NCI-H1436 (cell line): ENCODE measurements at regions not wholly inside any gene's neighbourhood (a gene's known extent, or its start where the extent isn't known, plus 50 kb on each side); places are given as distances from the start of the nearest gene placed in this dataset.
"Not testable (repeated sequence)": the region's sequence is repeated elsewhere in the genome, so short reads cannot be mapped to it uniquely, and the experiment has no call there.

Experiments used
- DNase-seq: peaks from one replicate; lab custom pipeline; 2025; lab: John Stamatoyannopoulos, UW

- no peak for DNase-seq
These were observed 559.1 kb upstream of the TRPC7 start for GRCh38 chr5:136924490-136924889.

DNA sequence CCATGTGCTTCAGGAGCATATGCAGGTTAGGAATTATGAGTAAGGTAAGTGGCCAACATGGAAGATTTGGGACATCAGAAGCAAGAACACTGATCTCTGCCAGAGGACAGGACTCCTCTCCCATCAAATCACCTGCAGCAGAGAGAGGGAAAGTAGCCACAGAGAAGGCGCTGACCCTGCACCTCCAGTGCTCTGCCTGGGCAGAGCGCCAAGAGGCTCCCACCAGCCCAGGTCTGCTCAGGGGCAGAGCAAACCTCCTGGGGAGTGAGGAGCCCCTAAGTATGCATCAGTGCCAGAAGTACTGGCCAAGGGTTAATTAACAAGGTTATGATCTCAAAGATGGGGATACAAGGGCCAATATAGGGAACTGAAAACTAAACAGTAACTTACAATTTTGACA lies 545.3 kb upstream of the TRPC7 start:
- no peak for DNase-seq

DNA sequence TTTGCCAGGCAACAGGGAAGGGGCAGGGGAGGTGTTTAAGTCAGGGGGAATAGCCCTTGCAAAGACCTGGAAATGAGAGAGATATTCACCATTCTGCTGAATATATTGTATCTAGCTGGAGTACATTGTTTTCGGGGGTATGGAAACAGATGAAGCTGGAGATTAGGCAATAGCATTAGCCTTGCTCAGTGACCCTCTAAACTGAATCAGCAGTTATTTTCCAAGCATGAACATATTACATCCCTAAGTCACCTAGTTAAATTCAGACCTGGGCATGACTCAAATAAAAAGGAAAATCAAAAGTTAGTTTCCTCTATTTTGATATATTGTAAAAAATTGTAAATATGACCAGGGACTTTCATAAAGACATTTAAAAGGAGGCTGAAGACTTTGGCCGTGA lies 544.6 kb upstream of the TRPC7 start:
- DNase-seq = no peak

GRCh38 chr5:136907371-136907770 lies 542.0 kb upstream of the TRPC7 start:
- no peak for DNase-seq

DNA sequence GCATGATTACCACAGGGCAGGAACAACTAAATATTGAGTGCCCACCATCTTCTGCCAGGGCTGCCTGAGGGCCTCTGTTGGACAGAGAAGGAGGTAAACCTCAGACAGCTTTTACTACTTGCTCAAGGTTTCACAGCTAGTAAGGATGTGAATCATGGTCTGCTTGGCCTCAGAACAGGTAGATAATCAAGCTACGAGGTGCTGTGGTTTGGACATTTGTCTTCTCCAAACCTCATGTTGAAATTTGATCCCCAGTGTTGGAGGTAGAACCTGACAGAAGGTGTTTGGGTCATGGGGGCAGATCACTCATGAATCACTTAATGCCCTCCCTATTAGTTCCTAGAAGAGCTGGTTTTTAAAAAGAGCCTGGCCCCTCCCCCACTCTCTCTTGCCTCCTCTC lies 541.2 kb upstream of the TRPC7 start:
- DNase-seq = no peak

DNA sequence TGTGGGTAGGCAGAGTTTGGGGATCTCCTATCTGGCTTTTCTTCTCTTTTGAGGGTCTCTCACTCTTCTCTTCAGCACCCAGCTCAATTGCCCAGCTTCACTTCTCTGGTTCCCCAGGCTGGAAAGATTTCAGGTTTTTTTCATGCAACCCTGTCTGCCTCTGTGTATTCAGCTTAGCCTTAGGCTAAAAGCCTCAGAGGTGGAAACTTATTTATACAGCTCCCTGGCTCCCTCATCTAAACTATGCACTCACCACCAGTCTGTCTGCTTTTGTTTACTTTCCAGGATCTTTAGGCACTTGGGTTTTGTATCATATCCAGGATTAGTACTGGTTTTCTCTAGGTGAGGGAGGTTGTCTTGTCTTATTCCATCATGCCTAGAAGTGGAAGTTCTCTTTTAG lies 540.2 kb upstream of the TRPC7 start:
- no peak for DNase-seq

DNA sequence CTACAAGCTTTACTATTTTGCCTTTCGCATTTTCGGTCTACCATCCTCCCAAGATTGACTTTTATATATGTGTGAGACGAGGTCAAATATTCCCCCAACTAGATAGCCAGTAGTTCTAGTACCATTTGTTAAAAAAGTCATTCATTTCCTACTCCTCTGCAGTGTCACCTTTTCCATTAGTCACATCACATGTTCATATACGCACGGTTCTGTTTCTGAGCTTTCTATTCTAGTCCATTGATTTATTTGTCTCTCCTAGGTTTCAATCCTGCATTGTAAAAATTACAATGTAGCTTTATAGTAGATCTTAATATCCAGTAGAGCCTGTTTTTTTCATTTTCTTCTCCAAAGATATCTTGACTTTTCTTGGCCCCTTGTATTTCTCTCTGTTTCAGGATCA lies 528.7 kb upstream of the TRPC7 start:
- DNase-seq = no peak

- DNase-seq = no peak
These were observed 526.7 kb upstream of the TRPC7 start for GRCh38 chr5:136892000-136892399.

GRCh38 chr5:136891175-136891972 lies 526.0 kb upstream of the TRPC7 start:
- DNase-seq = no peak

GRCh38 chr5:136890431-136891148 lies 525.2 kb upstream of the TRPC7 start:
- DNase-seq = no peak

DNA sequence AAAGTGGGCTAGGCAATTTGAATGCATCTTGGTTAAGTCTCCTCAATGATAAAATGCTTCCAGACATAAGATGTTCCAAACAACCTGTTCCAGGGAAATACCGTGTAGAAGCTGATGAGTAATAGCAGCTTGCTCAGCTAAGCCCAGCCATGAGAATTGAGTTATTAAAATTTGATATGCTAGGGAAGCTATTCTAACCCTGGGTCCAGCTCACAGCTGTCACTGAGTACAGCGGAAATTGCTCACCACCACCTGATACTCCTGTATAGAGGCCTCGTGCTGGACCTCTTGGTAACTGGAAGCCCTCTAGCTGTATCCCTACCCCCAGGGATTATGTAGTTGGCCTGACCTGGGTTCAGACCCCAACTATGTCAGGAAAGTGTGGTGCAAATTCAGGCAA lies 521.3 kb upstream of the TRPC7 start:
- no peak for DNase-seq

DNA sequence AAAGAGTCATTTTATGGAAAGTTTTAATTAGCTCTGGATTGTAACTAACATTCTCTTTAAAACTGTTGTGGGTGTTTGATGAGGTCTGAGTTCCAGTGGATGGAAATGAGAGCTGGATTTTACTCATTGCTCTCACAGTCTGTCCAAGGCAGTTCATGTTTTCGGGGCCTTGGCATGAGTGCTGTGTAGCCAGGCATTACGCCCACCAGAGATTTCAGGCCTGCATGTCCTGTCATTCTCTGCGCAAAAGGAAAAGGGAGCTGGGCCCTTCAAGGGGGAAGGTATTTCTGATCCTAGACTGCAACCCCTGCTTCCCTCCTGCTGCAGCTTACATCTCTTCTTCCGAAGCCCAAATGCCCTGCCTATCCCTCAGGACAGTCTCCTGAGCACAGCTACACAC lies 499.6 kb upstream of the TRPC7 start:
- no peak for DNase-seq

DNA sequence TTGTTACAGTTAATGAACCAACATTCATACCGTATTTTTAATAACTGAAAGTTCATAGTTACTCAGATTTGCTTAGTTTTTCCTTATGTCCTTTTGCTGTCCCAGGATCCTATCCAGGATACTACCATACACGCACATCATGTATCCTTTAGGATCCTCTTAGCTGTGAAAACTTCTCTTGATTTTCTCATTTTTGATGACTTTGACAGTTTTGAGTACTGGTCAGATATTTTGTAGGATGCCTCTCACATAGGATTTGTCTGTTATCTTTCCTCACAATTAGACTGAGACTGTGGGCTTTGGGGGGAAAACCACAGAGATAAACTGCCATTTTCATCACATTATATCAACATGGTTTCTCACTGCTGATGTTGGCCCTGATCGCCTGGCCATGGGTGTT lies 491.3 kb upstream of the TRPC7 start:
- no peak for DNase-seq

GRCh38 chr5:136853971-136854370 lies 488.6 kb upstream of the TRPC7 start:
- DNase-seq = no peak

- DNase-seq = no peak
These were observed 475.3 kb upstream of the TRPC7 start for GRCh38 chr5:136840601-136841000.

- DNase-seq = no peak
These were observed 470.7 kb upstream of the TRPC7 start for GRCh38 chr5:136836093-136836492.

- DNase-seq = no peak
These were observed 455.5 kb upstream of the TRPC7 start for GRCh38 chr5:136820848-136821247.

GRCh38 chr5:136819526-136820302 lies 454.4 kb upstream of the TRPC7 start:
- no peak for DNase-seq

DNA sequence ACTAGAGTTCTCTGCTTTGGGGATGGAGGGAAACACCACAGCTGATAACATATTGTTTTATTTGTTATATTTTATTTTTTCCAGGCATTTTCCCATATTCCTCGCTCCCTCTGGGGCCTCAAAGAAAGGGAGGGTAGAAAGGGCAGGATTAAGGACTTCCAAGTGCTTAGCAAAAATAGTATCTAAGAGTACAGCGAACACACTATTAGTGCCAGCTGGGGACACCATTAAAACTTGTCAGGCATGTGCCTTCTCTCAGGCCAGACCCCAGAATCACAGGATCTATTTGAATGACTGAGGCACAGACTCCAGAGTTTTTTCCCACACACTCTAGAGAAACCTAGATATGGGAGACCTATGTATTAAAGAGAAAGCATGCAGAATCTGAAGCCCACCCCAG lies 451.0 kb upstream of the TRPC7 start:
- no peak for DNase-seq

DNA sequence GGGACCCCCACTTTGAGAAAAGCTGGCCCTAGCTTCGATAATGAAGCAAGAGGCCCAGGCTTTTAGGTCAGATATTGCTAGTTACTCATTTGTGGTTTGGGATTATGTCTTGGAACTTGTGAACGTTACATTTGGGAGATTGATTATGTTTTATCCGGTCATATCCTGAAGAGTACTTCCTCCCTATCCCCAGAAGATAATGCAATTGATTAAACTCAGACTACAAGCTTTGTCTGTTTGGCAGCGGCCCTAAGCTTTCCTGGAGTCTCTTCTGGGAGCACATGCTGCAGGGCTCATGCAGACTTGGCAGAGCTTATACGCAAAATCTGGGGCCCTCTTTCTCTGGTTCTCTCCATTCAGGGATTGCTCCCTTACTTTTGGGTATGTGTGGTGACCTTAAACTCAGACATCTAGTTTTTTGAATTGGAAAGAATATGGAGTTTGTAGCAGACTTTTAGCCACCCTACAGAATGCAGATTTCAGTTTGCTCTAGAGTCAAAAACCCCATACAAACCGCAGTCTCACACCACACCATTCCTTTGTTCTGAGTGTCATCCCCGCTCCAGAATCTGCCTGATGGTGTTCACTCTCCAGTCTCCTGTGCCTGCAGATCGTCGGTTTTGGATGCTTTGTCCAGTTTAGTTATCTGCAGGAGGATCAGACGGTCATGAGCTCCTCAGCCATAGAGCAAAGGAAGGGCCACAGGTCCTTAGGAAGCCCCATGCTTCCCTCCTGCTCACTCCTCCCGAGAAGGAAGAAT lies 449.5 kb upstream of the TRPC7 start:
- no peak for DNase-seq

- DNase-seq = not testable (repeated sequence)
These were observed 446.9 kb upstream of the TRPC7 start for GRCh38 chr5:136812270-136812669.

- no peak for DNase-seq
These were observed 446.2 kb upstream of the TRPC7 start for GRCh38 chr5:136811551-136811950.
